ENCODE measurements at regions not wholly inside any gene's neighbourhood (a gene's known extent, or its start where the extent isn't known, plus 50 kb on each side); places are given as distances from the start of the nearest gene placed in this dataset.

DNA sequence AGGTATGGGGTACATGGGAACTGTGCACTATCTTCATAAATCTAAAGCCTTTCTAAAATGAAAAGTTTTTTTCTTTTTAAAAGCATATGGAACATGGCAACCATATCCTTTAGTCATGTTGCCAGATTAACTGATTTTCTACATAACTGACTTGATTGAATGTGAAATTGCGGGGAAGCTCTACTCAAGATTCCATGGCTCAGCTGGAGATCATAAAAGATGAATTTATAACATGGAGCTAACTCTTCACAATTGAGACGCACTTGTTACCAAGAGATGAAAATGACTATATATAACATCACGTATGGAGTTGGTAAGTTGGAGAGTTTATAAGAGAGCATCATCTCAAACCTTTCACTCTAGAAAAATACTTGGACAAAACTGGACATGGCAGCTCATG, 190.2 kb upstream of the MYO3A start:
- TF ChIP-seq, protein P1, sequence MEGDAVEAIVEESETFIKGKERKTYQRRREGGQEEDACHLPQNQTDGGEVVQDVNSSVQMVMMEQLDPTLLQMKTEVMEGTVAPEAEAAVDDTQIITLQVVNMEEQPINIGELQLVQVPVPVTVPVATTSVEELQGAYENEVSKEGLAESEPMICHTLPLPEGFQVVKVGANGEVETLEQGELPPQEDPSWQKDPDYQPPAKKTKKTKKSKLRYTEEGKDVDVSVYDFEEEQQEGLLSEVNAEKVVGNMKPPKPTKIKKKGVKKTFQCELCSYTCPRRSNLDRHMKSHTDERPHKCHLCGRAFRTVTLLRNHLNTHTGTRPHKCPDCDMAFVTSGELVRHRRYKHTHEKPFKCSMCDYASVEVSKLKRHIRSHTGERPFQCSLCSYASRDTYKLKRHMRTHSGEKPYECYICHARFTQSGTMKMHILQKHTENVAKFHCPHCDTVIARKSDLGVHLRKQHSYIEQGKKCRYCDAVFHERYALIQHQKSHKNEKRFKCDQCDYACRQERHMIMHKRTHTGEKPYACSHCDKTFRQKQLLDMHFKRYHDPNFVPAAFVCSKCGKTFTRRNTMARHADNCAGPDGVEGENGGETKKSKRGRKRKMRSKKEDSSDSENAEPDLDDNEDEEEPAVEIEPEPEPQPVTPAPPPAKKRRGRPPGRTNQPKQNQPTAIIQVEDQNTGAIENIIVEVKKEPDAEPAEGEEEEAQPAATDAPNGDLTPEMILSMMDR (IDR thresholded peaks at IDR 0.05), result no peak
- TF ChIP-seq POLR2AphosphoS5 (IDR thresholded peaks at IDR 0.05), result no peak
- TF ChIP-seq POLR2A (IDR thresholded peaks at IDR 0.05), result no peak
